ENCODE measurements at regions not wholly inside any gene's neighbourhood (a gene's known extent, or its start where the extent isn't known, plus 50 kb on each side); places are given as distances from the start of the nearest gene placed in this dataset.

DNA sequence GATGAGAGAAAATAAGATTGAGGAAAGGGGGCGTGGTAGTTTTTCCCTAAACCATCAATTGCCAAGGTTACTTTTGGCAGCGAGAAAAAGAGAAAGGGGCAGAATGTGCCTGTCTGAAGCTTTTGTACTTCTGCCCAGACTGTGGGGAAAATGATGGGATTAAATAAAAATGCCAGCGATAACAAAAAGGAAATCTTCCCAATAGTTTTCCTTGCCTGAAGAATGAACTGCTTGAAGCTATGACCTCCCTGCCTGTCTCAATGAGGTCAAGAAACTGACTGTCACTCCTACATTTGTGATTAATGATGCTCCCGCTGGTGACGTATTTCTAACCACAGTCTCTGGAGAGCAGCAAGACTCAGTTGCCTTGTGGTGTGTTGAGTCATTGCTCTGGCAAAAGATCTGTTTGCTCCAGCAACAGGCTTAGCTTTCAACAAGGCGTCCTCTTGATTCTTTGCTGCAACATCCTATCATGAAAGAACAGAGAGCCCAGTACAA lies 1051.5 kb downstream of the DIAPH3 start:
- ATAC-seq (ENCODE audit: low read depth) (no peak), DNase-seq (no peak)
- Histone ChIP-seq H3K9me3 (ENCODE audit: control extremely low read depth in 1 of 3, control insufficient read depth in 2 of 3, insufficient read depth in 1 of 3, low read length in 2 of 3) (peaks cover 0 to 7% (median 0%) of the 10 kb centered on the region in 3 donors), H4K20me1 (ENCODE audit: control insufficient read depth, insufficient read depth, low read length, poor library complexity, severe bottlenecking) (no peaks in the 10 kb centered on the region), H3K4me1 (ENCODE audit: control insufficient read depth in 2 of 2, insufficient read depth in 2 of 2, low read length in 2 of 2) (no peaks in the 10 kb centered on the region), H3K27me3 (replicated peaks in 1 of 4; ENCODE audit: control extremely low read depth in 1 of 4, control insufficient read depth in 3 of 4, insufficient read depth in 4 of 4, low read length in 3 of 4) (no peaks in the 10 kb centered on the region), H3K4me2 (replicated peaks; ENCODE audit: low read depth, low read length, poor library complexity, severe bottlenecking) (no peak overlapping the region), H3K4me3 (ENCODE audit: control extremely low read depth in 1 of 5, extremely low read depth in 1 of 5, insufficient read depth in 1 of 5, low read depth in 2 of 5, low read length in 4 of 5) (no peak overlapping the region), H3K36me3 (replicated peaks in 1 of 2; ENCODE audit: control extremely low read depth in 1 of 2, control insufficient read depth in 1 of 2, extremely low read depth in 1 of 2, insufficient read depth in 2 of 2, low read length in 1 of 2) (no peaks in the 10 kb centered on the region), H2AFZ (ENCODE audit: insufficient read depth, low read depth, low read length, poor library complexity, severe bottlenecking) (no peak overlapping the region), H3K9ac (ENCODE audit: low read length) (no peak overlapping the region), H3K79me2 (ENCODE audit: control insufficient read depth, insufficient read depth, low read length) (no peaks in the 10 kb centered on the region), H3K27ac (ENCODE audit: low read length in 2 of 2) (no peak overlapping the region)
- WGBS (ENCODE audit: insufficient coverage), result 78% methylated on average over 4 of the region's 6 CpGs
- ChIA-PET POLR2A (no interaction called here), CTCF (no interaction called here)
- H3K4me1 Mint-ChIP-seq, result no peaks in the 10 kb centered on the region
- TF ChIP-seq EZH2 (IDR thresholded peaks at IDR 0.05; ENCODE audit: borderline replicate concordance, insufficient read depth, low read depth, low read length, poor library complexity, severe bottlenecking), result no peak
- TF ChIP-seq, protein P1, sequence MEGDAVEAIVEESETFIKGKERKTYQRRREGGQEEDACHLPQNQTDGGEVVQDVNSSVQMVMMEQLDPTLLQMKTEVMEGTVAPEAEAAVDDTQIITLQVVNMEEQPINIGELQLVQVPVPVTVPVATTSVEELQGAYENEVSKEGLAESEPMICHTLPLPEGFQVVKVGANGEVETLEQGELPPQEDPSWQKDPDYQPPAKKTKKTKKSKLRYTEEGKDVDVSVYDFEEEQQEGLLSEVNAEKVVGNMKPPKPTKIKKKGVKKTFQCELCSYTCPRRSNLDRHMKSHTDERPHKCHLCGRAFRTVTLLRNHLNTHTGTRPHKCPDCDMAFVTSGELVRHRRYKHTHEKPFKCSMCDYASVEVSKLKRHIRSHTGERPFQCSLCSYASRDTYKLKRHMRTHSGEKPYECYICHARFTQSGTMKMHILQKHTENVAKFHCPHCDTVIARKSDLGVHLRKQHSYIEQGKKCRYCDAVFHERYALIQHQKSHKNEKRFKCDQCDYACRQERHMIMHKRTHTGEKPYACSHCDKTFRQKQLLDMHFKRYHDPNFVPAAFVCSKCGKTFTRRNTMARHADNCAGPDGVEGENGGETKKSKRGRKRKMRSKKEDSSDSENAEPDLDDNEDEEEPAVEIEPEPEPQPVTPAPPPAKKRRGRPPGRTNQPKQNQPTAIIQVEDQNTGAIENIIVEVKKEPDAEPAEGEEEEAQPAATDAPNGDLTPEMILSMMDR (IDR thresholded peaks at IDR 0.05), result no peak
- intact Hi-C loops (cut with micrococcal nuclease), result no loop called here
- no peak overlapping the region for H3K4me3 Mint-ChIP-seq
- no peaks in the 10 kb centered on the region for H3K27me3 Mint-ChIP-seq
- H3K27ac Mint-ChIP-seq, result no peak overlapping the region
- peaks cover 3% of the 10 kb centered on the region for H3K9me3 Mint-ChIP-seq (ENCODE audit: insufficient read depth)

DNA sequence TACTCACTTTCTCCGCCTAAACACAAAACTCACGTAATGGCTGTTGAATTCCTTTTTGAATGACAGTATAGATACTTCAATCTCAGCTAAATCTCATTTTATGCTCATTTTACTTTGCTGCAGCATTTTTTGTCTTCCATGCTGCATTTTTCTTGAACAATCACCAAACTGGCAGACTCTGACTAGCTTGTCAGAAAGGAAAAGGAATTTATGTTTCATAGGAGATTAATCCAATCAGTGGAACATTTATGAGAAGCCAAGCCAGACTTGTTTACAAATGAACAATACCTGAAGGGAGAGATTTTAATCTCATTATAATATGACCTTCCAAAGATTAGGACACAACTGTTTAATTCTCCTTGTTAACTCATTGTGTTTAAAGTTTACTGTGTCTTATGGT lies 1044.3 kb downstream of the DIAPH3 start:
- TF ChIP-seq EZH2 (IDR thresholded peaks at IDR 0.05; ENCODE audit: borderline replicate concordance, insufficient read depth, low read depth, low read length, poor library complexity, severe bottlenecking), result no peak
- TF ChIP-seq, protein P1 (IDR thresholded peaks at IDR 0.05), result no peak
- Histone ChIP-seq H3K36me3 (replicated peaks in 1 of 2; ENCODE audit: control extremely low read depth in 1 of 2, control insufficient read depth in 1 of 2, extremely low read depth in 1 of 2, insufficient read depth in 2 of 2, low read length in 1 of 2) (no peaks in the 10 kb centered on the region), H3K27ac (ENCODE audit: low read length in 2 of 2) (no peak overlapping the region), H2AFZ (ENCODE audit: insufficient read depth, low read depth, low read length, poor library complexity, severe bottlenecking) (no peak overlapping the region), H3K4me2 (replicated peaks; ENCODE audit: low read depth, low read length, poor library complexity, severe bottlenecking) (no peak overlapping the region), H3K79me2 (ENCODE audit: control insufficient read depth, insufficient read depth, low read length) (no peaks in the 10 kb centered on the region), H3K9me3 (ENCODE audit: control extremely low read depth in 1 of 3, control insufficient read depth in 2 of 3, insufficient read depth in 1 of 3, low read length in 2 of 3) (peaks cover 0 to 3% (median 0%) of the 10 kb centered on the region in 3 donors), H4K20me1 (ENCODE audit: control insufficient read depth, insufficient read depth, low read length, poor library complexity, severe bottlenecking) (no peaks in the 10 kb centered on the region), H3K4me3 (ENCODE audit: control extremely low read depth in 1 of 5, extremely low read depth in 1 of 5, insufficient read depth in 1 of 5, low read depth in 2 of 5, low read length in 4 of 5) (no peak overlapping the region), H3K4me1 (ENCODE audit: control insufficient read depth in 2 of 2, insufficient read depth in 2 of 2, low read length in 2 of 2) (no peaks in the 10 kb centered on the region), H3K27me3 (replicated peaks in 1 of 4; ENCODE audit: control extremely low read depth in 1 of 4, control insufficient read depth in 3 of 4, insufficient read depth in 4 of 4, low read length in 3 of 4) (no peaks in the 10 kb centered on the region), H3K9ac (ENCODE audit: low read length) (no peak overlapping the region)
- Mint-ChIP-seq H3K27me3 (no peaks in the 10 kb centered on the region), H3K27ac (no peak overlapping the region), H3K9me3 (ENCODE audit: insufficient read depth) (no peaks in the 10 kb centered on the region), H3K4me3 (no peak overlapping the region), H3K4me1 (no peaks in the 10 kb centered on the region)
- intact Hi-C loops (cut with micrococcal nuclease), result no loop called here
- ChIA-PET CTCF (no interaction called here), POLR2A (no interaction called here)
- no peak for ATAC-seq (ENCODE audit: low read depth)
- no peak for DNase-seq
- 100% methylated on average over 2 of the region's 2 CpGs for whole genome bisulfite sequencing (ENCODE audit: insufficient coverage)
